RPMI7951 (cell line): ENCODE measurements at regions not wholly inside any gene's neighbourhood (a gene's known extent, or its start where the extent isn't known, plus 50 kb on each side); places are given as distances from the start of the nearest gene placed in this dataset.
A peak's percentile ranks its signal among the peaks of the same experiment; 100 is the strongest.

Source experiments
- DNase-seq: peaks from one replicate; pipeline ENCODE4 v3.0.0-alpha.2; 2012; ENCODE audit warnings: low read depth

DNA sequence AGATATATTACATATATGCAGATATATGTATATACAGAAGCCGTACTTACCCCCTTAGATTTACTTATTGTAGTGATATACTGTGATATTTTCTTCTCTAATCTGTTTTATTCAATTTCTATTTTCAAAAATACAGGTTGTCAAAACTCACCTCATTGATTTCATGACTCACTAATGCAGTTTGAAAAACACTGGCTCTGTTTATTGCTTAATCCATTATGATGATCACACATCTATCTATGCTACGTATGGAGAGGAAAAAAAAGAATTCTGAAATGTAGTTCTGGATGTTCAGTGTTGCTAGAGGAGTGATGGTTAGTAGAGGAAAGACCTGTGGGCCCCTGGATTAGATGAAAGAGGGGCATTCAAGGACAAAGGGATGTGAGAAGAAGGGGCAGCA lies 121.0 kb upstream of the RPS23 start:
- no peak for DNase-seq

DNA sequence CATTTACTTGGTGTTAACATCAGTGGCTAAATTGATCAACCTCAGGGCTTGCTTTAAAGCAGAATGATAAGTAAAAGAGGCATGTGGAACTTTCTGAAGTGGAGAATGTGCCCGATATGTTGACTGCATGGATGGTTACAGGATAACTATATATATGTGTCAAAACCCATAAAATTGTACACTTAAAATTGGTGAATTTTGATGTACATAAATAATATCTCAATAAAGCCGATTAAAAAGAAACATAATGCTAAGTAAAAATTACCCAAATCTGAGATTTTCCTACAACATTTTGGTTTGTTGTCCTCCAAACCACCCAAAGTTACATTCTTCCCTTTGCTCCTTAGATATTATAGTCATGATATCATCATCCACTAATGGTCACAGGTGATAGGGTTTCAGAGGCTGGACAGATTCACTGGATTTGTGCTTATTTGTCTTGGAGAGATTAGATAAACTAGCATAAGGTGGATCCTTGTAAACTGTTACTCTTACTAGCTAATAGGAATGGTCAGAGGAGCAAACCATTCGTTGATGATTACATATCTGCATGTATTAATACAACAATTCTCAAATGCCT lies 119.7 kb upstream of the RPS23 start:
- no peak for DNase-seq

DNA sequence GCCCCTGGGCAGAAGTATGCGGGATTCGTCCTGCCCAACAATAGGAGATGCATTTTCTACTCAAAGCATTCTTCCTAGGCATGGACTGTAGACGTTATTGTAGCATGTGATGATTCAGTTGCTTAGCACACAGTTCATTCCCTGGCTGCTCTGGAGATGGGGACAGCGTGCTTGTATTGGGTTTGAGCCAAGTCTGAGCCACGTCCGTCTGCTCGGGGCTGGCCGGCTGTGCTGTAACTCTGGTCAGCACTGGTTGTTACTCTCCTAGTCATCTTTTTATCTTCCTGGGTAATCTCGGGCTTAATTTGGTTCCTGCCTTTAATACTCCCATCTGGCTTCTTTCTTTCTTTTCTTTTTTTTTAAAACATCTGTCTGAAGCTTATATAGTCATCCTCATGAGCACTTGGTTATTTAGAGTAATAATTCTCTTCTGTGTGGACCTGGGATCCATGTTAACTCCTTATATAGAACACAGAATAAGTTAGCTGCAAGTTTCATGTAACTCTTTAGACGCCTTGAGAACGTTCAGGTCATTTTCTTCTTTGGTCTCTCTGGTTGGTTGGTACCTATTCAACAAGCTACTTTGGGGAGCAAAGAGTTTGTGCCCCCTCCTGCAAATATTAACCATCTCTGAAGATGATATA lies 118.8 kb upstream of the RPS23 start:
- DNase-seq, result peak; percentile 99

DNA sequence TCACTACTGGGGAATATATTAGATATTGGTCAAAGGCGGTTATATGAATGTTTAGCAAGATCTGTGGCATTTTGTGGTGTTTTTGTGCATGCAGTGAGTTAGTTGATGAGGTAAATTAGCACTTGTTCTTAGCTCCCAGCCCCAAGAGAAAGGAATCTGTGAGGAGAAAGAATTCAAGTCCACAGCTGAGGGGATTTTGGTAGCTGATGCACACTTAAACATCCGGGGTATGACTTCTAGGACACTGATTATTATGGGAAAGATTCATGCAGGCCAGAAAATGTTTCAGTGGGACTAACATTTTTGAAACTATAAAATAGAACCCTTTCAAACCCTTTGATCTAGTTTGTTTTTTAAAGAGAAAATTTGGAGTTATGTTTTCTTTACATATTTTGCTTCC lies 118.2 kb upstream of the RPS23 start:
- DNase-seq, result peak; percentile 63

DNA sequence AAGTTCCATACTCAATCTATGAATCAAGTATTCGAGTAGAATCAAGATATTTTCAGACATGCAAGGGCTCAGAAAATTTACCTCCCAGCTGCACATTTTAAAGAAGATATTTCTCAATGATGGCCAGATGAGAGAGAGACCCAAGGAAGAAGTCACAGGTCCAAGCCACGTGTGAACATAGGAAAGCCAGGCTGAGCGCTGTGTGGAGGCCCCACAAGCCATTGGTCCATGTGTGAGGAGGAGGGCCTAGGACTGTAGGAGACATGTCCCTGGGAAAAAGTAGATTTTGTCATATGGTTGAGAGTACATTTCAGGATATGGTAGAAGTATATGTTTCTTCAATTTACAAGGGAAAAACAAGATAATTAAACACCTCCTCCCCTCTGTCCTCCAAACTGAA lies 115.8 kb upstream of the RPS23 start:
- DNase-seq, result no peak

DNA sequence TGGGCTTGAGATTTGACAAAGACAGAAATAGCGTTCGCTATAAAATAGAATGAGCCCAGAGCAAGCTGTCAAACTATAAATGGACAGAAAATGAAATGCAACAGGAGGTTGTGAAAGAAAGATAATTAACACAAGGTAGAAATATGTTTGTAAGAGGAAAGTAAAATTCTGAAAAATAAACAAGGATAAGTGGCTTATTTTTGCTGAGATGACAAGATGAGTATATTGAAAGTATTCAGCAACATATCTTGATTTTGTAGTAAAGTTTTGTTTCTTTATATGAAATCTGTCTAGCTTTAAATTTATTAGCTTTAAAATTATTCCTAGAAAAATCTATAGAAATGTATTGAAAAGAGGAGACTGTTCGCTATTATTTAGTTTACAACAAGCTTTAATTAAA lies 111.9 kb upstream of the RPS23 start:
- no peak for DNase-seq

DNA sequence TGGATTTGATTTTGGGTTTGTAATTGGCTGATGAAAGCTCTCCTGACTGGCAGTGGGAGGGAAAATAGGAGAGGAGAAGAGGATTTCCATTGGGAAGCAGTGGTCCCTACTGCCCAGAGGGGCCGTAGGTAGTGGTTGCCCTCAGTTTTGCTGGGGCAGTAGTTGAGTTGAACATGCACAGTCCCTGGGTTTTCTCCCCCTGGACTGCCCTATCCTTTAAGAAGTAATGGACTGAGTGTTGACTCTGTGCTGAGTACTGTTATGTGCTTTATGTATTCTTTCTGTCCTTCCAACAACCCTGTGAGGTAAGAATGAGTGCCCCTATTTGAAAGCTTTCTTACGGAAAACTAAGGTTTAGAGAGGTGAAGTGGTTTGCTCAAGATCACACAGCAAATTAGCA lies 111.2 kb upstream of the RPS23 start:
- no peak for DNase-seq

DNA sequence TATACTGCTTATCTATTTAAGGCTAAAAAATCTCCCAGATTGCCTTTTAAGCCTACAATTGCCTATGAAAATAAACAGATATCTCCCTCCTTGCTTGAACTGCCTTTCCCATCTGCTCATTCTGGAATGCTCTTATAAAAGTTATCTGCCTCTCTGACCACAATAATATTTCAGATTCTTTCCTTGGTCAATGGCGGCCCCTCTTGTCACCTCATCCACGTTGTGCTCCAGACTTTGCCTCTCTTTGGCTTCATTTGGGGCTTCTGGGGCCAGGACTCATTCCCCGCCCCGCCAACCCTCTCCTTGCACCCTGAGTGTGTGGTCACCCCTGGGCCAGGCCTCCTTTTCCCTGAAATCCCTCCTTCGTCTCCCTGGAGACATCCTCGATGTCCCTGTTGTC lies 110.0 kb upstream of the RPS23 start:
- peak; percentile 59 for DNase-seq

DNA sequence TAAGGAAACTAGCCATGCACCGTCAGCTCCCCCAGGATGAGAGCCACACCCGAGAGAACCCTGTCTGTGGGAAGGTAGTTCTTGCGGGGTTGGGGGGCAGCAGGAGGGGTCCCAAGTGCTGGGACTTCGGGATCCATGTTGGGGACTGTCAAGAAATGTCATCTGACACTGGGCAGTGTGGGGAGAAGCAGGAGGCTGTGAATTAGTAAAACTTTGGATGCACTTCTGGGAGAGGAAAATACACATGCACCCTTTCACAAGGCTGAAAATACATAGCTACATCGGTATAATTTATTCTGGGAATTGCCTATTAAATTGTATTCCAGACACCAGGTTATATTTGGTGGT lies 109.6 kb upstream of the RPS23 start:
- no peak for DNase-seq

DNA sequence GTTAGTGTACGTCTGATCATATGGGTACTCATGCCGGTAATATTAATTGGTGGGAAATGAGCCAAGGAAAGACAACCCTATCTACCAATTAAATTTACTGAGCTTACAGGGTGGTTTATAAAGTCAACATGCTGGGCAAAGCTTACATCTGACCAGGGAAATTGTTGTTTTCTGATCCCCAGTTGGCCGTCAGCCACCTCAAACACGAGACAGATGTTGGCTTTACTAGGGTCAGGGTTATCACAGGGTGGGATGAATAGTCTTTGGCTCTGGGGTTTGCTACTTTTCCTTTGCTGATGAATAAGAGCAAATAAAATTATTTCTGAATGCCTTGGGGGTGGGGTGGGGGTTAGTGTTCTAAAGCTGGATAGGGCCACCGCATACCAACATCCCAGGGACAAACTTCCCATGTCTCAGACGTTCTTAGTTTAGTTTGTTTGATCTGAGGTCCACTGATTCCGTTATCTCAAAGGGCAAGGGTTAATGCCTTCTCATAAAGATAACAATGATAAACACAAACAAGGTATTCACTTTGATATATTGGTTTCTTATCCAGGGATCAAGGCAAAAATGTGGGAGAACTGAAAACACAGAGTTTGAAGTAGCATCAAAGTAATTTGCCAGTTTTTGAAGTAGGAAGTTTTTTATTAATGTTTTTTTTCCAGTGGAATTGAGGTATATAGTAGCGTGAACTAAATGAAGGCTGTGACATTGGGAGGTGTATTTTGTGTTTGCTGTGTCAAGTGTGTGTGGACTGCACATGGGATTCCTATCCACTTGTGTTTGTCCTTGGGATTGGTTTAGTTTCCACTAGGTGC lies 109.1 kb upstream of the RPS23 start:
- DNase-seq, result peak; percentile 95

DNA sequence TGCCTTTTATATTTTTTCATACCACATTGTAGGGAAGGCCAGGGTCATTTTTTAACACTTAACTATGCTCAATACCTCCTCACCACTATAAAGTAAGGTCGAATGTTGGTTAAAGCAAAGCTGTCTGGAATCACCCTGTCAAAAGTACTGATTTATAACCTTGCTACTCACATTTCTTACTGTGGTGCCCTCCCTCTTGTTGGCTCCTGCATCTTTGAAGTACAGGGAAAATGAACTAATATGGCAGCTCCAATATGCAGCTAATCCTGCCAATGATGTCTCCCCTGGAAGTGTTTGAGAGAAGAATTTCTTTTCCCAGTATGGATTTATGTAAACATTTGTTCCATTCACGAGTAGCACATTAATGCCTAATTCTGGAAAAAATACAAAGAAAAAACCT lies 108.4 kb upstream of the RPS23 start:
- peak; percentile 72 for DNase-seq

DNA sequence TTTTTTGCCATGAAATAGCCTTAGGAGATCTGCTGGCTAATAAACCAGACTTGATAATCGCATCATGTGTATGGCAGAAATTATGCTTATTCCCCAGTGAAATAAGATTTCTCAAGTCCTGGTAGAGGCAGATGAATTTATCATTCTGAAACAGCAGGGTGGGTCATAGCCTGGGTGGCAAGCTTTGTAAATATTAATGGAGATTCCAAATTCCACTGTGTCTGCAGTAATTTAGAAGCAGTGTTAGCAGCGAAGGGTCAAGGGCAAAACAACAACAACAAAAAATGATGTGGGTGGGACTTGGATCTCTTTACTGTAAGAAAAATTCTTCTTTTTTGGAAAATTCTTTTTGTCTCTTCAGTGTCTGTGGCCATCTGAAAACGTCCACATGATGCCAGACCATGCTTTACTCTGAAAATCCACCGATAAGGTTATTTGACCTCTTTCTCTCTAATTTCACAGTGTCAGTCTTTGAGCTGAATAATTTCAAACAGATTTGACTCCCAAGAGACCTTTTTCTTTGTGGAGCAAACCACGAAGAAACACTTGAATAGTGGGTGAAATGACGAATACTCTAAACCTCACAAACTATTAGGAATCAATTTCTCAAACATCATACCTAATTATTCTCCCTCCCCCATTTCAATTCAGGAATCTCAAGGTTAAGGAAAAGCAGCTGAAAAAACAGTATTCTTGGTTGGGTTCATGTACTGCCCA lies 106.0 kb upstream of the RPS23 start:
- DNase-seq, result no peak

DNA sequence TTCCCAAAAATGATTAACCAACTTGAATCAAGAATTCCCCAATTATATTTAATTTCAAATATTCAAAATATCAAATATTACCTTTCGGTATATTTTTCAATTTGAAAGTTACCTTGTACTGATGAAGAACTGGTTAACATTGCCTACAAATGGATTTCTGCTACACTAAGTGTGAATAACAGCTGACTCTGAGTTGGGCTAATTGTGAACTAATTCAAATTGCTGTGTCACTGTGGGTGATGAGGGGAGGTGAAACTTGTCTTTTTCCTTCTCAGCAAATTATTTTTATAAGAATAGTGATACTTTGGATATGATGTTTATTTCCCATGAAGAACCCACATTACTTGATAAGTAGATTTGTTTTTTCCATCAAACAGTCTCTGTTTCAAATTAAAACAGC lies 103.4 kb upstream of the RPS23 start:
- DNase-seq, result no peak

DNA sequence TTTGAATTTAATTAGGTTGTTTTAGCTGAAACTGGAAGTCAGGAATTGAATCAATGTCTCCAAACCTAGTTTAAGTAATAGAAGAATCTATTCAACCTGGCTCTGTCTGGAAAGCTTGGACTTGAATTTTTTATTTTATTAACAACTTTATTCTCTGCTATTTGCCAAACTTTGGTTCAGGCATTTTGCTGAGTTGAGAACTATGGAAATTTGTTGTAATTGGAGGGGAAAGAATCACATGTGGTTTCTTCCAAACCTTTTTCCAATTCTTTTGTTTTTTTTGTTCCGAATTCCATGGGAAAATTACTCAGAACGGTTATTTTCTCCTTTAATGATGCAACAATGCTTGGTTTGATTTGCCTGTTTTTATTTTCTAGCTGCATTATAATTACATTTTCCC lies 98.2 kb upstream of the RPS23 start:
- DNase-seq, result no peak

DNA sequence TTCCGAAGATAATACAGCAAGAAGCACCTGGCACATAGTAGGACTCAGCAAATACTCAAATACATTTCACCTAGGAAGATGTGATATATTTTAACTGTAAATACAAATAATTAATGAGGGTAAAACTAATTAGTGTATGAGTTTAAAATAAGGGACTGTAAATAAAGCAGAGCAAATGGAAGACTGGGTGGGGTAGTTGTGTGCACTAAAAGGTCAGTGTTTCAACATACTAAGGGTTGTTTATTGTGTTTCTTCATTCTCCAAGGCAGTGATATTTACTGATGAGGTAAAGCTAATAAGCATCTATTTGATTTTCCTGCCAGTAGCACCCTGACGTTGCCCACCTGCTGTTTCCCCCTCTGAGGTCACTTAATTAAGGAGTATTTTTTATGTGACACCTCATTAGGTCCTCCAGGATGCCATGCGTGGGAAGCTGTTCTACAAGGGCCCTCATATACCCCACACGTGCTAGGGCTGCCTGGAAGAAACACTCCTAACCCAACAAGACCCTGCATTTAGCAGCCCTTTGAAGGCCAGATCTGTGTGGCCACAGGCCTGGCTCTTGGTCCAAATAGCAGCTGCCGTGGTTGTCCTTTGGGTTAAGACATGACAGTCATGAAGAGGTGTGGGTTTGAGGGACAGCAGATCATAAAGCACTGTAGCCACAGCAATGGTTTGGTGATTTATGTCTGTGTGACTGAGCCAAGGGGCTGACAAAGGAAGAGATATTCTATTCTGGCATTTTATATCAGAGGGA lies 97.5 kb upstream of the RPS23 start:
- DNase-seq, result no peak

DNA sequence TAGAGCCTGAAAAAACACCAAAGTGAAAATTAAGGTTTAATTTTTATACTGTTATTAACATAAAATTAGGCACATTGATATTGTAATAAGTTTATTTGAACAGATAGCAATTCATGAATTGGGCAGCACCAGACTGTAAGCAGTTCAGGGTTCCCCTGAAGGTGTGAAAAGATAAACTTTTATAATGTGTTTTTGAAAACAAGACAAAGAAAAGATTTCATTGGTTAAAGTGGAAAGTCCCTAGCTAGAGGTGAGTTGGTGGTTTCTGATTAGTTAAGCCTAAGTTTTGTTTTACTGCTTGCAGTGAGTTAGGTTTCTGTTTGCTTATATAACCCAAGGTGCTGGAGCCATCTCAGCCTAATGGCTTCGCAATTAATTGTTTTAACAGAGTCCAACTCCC lies 96.5 kb upstream of the RPS23 start:
- DNase-seq, result no peak

DNA sequence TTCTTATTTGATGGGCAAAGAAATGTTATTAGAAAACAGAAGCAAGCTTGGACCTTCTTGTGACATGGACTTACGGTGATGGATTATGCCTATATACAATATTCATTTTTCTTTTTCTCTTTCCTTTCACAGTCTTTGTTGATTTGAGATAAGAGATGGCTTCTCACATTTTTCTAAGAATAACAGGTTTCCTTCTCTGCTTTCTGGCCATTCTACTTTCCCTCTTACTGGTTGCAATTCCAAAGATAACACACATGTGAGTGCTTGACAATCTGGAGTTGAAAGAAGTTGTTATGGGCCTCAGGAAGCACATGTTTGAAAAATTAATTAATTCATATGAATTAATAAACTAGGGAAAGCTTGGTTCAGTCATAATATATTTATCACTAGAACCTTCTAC lies 89.8 kb upstream of the RPS23 start:
- DNase-seq, result no peak

DNA sequence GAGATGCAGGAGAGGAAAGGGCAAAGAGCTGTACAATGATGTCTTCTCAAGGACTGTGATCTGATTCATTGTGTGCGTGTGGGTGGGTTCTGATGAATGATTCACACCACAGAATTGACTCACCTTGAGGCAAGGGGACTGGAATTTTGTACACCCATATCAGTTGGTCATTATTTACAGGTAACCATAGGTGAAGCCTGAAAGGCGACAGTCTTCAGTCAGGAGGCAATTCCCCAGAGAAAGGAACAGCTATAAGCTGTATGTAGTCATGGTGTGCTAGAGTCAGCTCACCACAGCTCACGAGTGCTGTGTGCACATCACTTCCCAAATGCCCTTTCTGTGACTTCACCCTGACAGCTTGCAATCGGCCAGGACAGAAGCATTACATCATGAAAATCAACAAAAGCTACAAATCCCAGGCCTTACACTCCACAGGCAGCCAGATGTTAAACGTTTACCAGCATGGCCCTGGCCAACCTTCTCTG lies 87.6 kb upstream of the RPS23 start:
- peak; percentile 55 for DNase-seq

DNA sequence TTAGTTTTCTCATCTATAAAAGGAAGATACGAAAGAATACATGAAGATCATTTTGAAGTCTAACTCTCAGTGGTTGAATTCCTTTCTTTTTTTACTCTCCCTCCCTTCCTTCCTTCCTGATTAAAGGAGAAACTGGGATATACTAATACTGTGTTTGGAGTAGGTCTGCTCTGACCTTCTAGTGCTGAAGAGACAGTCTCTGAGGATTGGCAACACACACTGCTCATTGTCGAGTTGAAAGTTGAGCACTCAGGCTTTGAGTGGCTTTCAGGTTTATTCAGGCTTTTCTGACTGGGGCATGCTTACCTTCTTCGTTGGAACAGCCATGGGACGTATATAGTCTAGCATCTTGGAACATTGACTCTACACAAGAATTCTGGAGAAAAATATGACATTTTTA lies 86.9 kb upstream of the RPS23 start:
- no peak for DNase-seq

DNA sequence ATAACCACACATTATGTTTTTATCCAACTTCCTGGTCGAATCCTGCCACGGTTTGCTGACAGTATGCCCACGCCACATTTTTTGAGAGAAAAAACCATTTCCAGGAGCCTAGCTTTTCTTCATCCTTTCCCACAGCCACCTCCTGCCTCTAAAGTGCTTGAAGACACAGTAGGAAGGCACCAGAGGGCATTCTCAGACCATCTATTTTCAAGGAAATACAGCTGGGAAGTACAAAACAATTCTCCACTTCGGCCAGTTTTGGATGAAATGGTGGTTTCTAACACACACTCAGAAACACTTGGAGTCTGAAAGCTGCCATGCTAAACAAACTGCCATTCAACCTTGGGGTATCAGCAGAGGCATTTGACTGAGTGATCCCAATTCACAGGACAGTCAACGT lies 86.3 kb upstream of the RPS23 start:
- DNase-seq, result peak; percentile 80

DNA sequence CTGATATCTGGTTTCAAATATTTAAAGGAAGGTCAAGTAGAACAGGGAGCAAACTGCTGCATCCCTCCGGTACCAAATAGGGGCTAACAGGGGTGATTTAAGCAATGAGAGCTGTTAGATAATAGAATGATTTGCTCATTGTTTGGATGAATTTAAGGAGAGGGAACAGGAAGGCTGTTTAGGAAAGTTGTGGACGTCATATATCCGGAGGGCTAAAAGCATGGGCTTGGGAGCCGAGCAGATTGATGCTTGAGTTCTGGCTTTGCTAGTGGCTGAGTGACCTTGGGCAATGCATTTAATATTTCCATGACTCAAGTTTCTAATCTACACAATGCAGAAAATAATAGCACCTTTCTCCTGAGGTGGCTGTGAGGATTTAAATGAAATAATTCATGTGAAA lies 85.4 kb upstream of the RPS23 start:
- DNase-seq, result no peak

DNA sequence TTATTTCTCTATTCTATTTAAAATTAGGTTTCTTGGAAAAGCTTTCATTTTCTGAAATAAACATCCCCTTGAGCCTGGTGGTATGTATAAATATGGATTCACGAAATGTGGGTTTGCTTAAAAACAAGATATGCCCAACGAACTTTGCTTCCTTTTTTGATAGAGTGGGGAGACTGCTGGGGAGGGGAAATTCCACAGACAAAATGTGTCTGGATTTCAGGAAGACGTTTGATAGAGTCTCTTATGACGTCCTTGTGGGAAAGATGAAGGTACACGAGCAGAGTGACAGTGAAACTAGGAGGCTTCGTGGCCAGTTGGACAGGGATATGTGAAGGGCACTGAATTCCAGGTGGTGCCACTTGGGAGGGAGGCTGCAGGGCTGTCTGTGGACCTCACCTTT lies 84.5 kb upstream of the RPS23 start:
- no peak for DNase-seq
